NCI-H2029 treated with DMSO at 0.1 percent for 48 hours (cell line): ENCODE measurements at regions not wholly inside any gene's neighbourhood (a gene's known extent, or its start where the extent isn't known, plus 50 kb on each side); places are given as distances from the start of the nearest gene placed in this dataset.
"Not testable (repeated sequence)": the region's sequence is repeated elsewhere in the genome, so short reads cannot be mapped to it uniquely, and the experiment has no call there.

Experiments used
- DNase-seq: peaks from one replicate; lab custom pipeline; 2025; lab: John Stamatoyannopoulos, UW

- no peak for DNase-seq
Observed at GRCh38 chr6:106800379-106800778, 171.0 kb downstream of the QRSL1 start.

DNA sequence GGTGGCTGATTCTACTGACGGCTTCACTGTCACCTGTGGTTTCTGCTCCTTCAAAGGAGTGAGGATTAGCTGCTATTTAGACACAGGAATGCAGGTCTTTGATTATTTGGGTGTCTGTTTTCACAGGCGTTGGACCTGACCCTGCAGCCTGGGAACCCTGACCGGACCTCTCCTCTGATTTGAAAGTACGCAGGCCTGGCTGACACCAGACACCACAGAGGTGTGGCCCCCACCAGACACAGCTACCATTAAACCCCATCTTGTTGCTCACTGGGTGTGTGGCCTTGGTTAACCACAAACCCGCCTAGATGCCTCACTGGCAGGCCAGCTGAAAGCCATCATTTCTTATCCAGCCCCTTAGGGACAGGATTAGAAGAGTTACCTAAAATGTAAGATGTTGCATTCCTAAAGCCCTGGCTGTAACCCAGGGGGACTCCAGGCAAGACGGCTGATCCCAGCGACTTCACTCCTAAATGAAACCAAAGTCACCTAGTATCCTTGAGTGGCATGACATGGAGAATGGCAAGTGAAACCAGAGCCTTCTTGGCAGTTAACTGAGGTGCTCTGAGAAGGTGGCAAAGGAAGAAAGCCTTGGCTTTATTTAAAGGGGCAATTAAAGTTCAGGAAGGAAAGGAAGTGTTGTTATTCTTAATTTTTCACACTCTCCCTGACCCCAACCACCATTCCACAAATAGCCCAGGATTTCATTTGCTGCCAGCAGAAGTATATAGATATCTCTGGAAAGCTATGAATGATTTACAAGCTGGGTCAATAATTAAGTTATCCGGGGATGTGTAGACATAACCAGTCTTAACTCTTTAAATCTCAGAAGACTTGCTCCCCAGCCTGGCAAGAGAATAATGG lies 169.9 kb downstream of the QRSL1 start:
- DNase-seq: no peak

DNA sequence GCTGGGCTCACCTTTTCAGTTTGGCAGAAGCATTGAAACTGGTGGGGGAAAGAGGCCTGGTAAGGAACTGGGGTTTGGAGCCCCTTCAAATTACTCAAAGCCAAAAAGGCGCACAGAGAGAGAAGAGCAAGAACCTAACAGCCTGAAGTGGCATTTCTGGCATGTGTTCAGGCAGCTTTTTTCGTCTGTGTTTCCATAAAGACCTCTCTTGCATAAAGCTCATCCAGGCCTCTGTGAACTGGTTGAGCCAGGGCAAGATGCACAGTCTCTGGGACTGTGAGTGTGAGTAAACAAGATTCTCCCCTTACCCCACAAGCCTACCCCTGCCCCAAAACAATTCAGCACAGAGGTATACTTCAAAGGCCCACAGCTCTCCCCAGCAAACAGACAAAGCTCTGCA lies 167.8 kb downstream of the QRSL1 start:
- no peak for DNase-seq

GRCh38 chr6:106796781-106797180 lies 167.4 kb downstream of the QRSL1 start:
- DNase-seq: no peak

DNA sequence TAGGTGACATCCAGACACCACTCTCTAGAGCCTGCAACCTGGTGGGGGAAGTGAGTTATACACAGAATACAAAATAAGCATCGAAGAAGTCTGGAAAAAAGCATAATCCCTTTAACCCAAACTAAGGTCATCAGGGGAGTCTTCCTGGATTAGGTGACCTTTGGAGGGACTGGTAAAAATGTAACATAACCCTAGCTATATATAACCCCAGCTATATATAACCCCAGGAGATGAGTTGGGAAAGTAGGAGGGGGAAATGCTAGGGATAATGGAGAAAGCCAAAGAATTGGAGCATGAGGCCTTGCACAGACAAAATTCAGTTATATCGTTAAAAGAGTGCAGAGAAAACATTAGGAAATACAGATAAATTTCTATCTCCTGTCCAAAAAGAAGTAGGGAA lies 164.8 kb downstream of the QRSL1 start:
- DNase-seq: no peak

DNA sequence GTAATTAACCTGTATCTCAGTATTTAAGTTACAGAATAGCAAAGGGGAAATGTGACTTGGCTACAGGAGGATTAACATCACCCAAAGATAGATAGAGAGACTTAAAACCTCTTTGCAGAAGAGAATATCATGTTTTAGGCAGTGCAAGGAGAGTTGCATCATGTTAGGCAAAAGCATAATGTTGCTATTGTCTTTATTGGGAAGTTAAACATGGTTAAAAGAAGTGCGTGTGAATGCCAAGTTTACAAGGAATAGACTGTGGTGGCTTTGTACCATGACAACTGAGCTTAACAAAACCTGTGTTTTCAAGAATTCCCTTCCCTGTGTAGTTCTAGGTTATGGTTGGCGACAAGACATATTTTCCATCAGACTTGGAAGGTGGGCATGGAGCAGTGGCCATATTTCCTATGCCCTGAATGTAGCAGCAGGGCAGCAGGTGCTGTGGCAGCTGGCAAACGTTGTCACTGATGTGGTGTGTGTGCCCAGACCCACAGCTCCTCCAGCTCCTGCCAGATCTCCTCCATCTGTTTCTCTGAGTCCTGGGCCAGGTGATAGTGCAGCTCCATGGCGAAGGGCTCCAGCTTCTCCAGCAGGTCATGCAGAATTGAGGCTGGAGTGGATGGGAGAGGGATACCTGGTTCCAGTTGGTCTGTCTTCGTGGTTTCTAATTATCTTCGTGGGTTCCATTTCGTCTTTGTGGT lies 163.3 kb downstream of the QRSL1 start:
- no peak for DNase-seq

DNA sequence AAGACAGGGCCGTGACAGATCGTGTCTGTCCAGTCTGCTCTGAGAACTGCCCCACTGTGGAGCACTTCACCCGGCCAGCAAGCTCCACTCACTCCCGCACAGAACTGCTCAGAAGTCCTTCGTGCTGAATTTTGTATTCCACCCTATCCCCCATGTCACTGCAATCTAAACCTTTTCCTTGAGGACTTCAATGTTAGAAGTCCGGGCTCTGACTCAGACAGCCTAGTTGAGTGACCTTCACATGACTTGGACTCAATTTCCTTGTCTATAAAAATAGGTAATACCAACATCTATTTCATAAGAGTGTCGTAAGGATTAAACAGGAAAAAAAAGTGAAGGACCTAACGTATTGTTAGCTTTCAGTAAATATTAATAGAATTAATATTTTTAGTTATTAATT lies 161.6 kb downstream of the QRSL1 start:
- DNase-seq: no peak

DNA sequence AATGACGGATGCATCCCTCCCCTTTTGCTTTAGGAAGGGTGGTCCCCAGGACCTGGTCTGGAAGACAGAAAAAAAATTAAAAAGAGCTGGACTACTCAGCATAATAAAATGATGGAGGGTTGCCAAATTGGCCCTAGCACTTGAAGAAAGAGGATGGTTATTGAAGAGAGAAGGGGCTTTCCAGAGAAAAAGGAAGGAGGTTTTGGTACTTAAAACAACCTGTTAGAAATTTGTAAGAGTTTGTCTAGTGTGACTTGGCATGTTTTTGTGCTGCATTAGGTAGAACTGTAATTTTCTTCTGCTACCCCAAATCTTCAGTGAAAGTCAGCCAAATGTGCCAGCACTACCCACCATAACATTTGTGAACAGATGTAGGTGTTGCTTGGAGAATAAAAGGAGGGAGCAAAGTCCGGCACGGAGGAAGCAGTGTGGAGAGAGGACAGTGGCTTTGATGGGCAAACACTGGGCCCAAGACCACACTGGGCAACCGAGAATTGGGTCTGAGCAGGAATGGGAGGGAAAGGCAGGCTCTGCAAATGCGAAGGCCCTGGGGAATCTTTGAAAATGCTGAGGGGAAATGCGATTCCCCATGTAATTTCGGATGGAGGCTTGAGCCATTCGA lies 160.9 kb downstream of the QRSL1 start:
- no peak for DNase-seq

DNA sequence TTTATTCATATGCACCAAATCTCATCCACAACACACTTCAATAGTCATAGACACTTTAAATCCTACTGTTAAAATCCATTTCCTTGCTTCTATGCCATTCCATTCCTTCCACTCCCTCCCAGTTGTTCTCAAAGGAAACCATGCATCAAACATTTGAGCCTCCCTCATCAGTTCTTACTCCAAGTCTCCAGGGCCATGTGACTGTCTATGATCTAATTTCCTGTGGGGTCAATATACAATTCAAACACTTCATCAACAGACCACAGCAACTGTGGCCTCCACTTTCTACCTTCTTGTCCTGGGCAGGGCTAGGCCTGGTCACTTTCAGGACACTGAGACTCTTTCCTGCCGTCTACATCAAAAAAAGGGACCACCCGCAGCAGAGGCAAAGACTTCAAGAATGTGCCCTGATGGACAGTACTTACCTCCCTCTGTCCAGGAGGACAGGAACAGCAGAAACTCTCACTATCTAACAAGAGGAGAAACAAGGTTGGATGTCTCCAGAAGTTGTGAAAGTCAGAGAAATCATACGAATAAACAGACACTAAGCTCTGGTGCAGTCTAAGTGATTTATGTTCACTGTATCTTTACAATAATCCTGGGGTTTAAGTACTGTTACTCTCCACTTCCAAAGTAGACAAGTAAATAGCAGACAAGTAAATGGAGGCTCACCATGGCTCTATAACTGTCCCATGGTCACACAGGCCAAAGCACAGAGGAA lies 160.2 kb downstream of the QRSL1 start:
- DNase-seq: no peak

DNA sequence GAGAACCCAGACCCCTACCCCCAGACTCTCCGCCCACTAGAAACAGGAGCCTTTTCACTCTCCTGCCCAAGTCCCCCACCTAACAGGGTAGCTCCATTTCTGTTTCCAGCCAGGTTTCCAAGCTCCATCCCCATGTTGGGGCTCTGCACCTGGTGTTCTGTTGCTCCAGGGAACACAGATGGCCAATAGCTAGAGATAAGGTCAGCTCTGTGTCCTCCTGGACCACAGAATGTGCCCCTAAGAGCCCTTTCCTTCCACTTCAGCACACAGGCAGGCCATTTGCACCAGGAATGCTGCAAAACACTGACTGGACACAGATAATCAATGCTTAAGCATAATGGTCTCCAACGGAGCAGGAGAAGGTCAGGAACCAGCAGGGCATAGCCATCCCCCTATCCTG lies 159.4 kb downstream of the QRSL1 start:
- DNase-seq: no peak

DNA sequence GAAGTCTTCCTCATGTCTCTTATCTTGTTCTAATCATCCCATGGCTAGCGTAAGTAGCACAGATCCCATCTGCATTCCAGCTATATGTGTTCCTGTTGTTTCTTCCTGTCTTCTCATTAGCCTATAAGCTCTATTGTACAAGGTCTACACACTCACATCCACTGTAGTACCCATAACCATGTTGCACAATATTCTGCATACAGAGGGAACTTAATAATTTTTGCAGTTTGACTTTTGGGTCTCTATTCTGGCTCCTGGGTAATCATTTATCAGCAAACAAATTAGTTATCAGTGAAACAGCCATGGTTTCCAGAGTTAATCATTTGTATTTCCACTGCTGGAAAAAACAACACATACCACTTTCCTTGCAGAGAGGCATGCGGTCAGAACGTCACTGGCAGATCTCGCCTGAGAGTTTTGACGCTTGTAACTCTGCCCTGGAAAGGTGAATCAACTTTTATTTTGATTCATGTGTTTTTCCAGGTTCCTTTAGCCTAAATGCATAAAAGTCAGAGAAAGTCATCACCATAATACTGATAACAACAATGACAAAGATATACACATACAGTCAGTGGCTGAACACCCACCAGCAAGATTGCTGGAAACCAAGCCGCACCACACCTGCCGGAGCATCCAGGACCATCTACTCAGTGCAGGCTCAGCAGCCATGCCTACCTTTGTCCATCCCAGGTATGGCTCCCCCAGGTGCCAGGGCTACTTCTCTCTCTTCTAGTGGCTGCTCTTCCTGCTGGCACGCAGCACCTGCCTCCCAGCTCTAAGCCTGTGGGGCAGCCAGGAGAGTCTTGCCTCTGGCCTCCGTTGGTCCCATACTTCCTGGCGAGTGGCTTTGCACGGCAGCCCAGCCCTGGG lies 158.2 kb downstream of the QRSL1 start:
- no peak for DNase-seq

DNA sequence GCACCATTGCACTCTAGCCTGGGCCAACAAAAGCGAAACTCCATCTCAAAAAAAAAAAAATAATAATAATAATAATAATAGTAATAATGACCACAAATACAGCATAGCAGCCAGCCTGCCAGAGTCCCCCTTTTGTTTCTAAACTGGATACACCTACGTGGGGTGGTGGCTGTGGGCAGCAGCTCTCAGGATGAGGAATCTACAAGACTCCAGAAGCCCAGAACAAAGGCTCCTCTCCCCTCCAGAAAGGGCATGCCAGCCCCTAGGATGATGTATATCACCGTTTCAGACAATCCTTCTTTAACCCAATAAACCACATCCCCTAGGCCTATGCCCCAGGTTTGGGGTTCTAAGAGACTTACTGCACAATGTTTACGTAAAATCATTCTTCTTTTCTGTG lies 155.9 kb downstream of the QRSL1 start:
- no peak for DNase-seq

DNA sequence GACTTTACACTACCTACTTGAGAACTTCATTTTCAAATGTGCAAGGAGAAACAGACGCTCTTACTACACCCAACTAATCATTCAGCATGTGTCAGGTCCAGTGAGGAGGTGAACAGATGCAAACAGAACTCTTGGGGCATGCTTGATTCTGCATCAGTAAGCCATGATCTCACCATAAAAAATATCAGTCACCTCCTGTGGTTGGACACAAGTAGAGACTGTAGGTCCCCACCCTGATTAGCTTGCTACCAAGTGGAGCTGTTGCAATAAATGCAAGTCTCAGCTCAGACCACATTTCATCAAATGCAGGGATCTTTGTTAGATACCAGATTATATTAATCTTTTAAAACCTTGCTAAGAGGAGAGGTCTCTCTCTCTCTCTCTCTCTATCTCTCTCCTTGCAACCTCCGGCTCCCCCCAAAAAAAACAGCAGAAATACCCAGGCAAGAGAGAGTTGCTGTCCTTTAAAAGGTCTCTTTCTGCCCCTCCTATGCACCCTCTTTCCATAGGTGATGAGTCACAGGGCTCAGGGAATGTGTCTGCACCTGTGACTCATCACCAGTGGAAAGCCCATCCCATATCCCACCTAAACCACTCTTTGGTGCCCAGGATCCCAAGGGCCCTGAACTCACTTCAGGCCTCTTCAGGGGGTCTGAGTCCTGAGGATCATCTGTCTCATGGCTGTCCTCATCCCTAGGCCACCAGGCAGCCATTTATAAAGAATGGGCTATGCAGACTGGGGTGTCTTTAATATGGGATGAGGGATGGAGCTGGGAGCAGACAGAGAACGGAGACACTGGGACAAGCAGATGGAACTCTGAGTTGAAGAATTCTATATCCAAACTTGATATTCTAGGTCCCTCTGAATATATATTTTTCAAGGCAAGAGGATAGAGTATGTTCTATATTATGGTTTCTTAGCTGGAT lies 154.5 kb downstream of the QRSL1 start:
- no peak for DNase-seq

DNA sequence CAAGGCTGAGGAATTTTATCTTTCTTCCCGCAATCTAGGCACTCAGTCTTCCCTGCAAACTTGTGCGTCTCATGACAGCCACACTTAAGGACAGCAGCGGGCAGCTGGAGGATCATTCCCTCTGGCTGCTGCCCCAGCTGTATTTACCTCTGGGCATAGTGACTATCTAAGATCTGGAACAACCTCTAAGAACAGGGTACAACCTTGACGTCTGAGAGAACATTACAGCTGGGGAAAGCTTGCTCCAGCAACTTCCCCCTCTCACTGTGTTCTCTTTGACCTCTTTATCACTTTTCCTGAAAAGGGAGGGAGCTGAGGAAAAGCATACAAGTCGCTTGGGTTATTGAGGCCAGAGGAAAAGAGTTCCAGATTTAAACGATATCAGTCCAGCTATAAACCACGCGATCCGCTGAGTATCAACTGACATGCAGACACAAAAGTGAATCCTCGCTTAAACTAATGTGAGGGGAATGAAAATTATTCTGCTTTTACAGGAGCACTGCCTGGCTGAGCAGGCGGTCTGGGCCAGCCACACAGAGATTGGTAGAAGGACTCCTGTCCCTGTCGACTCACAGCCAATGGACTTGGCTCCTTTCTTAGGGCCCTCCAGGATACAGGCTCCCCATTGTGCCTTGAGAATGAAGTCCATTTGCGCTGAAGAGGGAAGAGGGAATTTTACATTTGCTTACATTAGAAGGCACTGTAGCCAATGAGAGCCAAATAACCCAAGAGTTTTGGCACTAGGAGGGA lies 153.3 kb downstream of the QRSL1 start:
- no peak for DNase-seq

DNA sequence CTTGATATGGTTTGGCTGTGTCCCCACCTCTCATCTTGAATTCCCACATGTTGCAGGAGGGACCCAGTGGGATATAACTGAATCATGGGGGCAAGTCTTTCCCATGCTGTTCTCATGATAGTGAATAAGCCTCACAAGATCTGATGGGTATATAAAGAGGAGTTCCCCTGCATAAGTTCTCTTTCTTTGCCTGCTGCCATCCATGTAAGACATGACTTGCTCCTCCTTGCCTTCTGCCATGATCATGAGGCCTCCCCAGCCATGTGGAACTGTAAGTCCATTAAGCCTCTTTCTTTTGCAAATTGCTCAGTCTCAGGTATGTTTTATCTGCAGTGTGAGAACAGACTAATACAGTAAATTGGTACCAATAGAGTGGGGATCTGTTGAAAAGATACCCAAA lies 150.2 kb downstream of the QRSL1 start:
- not testable (repeated sequence) for DNase-seq

- no peak for DNase-seq
Observed at GRCh38 chr6:106778943-106779342, 149.6 kb downstream of the QRSL1 start.

GRCh38 chr6:106773996-106774629 lies 144.7 kb downstream of the QRSL1 start:
- no peak for DNase-seq

- DNase-seq: no peak
Observed at GRCh38 chr6:106773522-106773921, 144.1 kb downstream of the QRSL1 start.
